H1 (cell line): ENCODE measurements at regions not wholly inside any gene's neighbourhood (a gene's known extent, or its start where the extent isn't known, plus 50 kb on each side); places are given as distances from the start of the nearest gene placed in this dataset.

ENCODE experiments used
- CHD7 ChIP-seq: fragments of 300-600 bp; sonication (generic); IDR thresholded peaks from 2 replicates; pipeline ENCODE4 v1.7.1; 2012; ENCODE audit warnings: low read length, moderate library complexity, mild to moderate bottlenecking, inconsistent platforms; ENCODE audit not compliant: insufficient replicate concordance
- KDM4A ChIP-seq: IDR thresholded peaks from one replicate; pipeline ENCODE4 v1.7.1; 2012; ENCODE audit warnings: low read depth, mild to moderate bottlenecking, moderate library complexity, low read length, inconsistent platforms; ENCODE audit not compliant: severe bottlenecking

DNA sequence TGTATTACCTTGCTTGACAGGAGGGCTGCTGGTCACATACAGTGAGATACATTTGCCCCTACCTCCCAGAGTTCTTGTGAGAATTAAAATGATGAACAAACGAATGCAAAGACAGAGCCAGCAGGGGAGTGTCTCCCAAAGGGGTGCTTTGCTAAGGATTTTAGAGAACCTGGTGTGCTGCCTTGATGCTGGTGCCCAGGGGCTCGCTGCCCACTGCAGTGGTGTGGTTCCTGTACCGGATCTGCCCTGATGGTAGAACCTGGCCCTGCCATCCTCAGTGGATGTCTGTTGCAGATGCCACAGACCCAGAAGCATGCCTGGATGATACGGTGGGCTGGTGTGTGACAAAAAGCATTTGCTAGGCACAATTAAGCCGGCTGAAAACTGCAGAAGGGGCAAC, 414.8 kb upstream of the HS6ST1 start (continued):
- no peak for TF ChIP-seq CHD7
- TF ChIP-seq KDM4A: no peak
